GM21619 (cell line): ENCODE measurements at regions not wholly inside any gene's neighbourhood (a gene's known extent, or its start where the extent isn't known, plus 50 kb on each side); places are given as distances from the start of the nearest gene placed in this dataset.
"Not testable (repeated sequence)": the region's sequence is repeated elsewhere in the genome, so short reads cannot be mapped to it uniquely, and the experiment has no call there.

Experiments used
- ATAC-seq: cut with Tn5 transposase; IDR thresholded peaks from one replicate; pipeline ENCODE4 v1.9.1; 2021; ENCODE audit not compliant: unreplicated experiment

DNA sequence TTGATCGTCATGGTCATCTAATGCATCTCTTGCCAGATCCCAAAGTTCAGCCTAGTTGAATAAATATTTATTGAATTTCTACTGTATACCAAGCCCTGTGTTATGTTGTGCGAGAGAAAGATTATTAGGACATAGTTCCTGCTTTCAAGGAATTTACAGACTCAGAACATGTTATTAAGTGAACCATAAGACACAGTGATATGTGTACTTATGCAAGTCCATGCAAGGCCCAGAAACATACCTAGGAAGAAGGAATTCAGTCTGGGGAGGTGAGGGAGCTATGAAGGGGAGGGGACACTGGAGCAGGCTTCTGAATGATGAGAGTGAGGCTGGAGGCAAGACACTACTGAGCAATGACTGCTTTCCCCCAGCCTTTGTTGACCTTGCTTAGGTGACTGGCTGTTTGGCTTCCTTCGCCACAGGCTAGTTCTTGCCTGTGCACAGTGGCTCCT lies 81.4 kb downstream of the ACAA2 start:
- ATAC-seq = no peak

- no peak for ATAC-seq
Observed at GRCh38 chr18:49731421-49731841, 81.9 kb downstream of the ACAA2 start.

- no peak for ATAC-seq
Observed at GRCh38 chr18:49730951-49731391, 82.4 kb downstream of the ACAA2 start.

DNA sequence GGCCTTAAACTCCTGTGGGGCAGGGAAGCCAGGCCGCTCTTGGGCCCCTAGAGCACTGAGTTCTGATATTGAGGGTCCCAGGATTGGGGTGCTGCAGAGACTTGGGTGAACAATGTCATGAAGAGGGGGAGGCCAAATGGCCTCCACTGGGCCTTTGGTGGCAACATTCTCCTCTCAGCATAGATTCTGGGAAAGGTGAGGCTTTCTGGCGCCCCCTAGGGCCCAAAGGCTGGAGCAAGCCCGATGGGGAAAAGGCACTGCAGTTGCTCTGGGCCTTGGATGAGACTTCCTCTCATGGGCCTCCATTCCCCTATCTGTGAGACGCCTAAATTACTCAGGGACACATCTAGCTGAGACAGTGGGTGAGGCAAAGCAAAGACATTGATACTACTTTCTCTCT lies 84.8 kb downstream of the ACAA2 start:
- ATAC-seq = no peak

- ATAC-seq = no peak
Observed at GRCh38 chr18:49727816-49728215, 85.5 kb downstream of the ACAA2 start.

- no peak for ATAC-seq
Observed at GRCh38 chr18:49726675-49726963, 86.7 kb downstream of the ACAA2 start.

- no peak for ATAC-seq
Observed at GRCh38 chr18:49725809-49726674, 87.3 kb downstream of the ACAA2 start.

GRCh38 chr18:49723648-49724180 lies 89.6 kb downstream of the ACAA2 start:
- no peak for ATAC-seq

DNA sequence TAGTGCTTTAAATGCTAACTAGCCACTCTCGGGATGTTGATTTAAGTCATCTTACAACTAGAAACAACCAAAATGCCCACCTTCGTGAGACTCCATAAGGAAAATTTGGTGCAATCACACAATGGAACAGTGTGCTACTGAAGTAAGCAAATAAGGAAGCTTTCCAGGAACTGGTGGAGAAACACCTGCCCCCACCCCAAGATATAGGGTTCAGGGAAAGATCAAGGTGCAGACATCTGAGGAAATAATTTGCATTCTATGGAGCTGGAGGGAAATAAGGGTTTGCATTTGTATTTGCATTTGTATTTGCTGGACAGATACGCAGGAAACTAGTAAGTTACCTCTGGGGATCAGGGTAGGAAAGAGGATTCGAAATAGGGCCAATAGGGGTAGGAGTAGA lies 90.9 kb downstream of the ACAA2 start:
- ATAC-seq = no peak

DNA sequence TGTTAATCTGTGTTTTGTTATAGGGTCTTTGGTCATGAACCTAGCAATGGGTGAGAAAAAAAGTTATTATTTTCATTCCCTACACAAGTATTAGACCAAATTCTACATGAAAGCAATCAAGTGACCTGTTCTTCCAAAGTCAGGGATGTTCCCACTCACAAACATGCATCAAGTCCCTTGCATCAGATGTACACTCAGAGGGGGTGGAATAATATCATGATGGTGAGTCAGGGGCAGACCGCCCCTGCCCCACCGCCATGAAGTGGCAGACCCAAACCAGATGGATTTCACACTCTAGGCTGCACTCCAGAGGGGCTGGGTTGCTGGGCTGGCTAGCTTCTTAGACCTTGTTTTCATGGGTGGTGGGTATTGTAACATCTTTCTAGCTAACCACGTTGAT lies 91.4 kb downstream of the ACAA2 start:
- ATAC-seq = no peak

- not testable (repeated sequence) for ATAC-seq
Observed at GRCh38 chr18:49720944-49721343, 92.4 kb downstream of the ACAA2 start.

GRCh38 chr18:49717617-49718016 lies 95.7 kb downstream of the ACAA2 start:
- ATAC-seq = no peak

DNA sequence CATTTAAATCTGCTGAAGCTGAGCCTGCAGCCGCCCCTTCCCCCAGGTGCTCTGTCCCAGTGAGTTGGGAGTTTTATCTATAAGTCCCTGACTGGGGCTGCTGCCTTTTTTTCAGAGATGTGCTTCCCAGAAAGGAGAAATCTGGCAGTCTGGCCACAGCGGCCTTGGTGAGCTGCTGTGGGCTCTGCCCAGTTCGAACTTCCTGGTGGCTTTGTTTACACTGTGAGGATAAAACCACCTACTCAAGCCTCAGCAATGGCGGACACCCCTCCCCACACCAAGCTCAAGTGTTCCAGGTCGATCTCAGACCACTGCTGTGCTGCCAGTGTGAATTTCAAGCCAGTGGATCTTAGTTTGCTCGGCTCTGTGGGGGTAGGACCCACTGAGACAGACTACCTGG lies 97.3 kb downstream of the ACAA2 start:
- ATAC-seq = no peak

DNA sequence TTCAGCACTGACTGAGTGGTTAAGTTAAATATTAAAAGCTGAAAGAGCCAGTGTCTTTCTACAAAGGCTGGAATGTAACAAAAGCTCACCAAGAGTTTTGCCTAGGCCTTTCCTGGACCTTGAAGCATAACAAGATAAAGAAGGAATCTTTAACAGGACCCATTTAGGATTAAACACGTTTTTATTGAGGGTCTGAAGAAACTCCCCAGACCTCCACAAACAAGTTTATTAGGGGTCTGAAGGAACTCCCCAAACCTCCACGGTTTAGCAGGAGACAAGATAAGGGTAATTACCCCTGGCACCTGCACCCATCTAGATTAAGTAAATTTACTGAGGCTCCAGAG lies 104.0 kb downstream of the ACAA2 start:
- ATAC-seq = no peak

DNA sequence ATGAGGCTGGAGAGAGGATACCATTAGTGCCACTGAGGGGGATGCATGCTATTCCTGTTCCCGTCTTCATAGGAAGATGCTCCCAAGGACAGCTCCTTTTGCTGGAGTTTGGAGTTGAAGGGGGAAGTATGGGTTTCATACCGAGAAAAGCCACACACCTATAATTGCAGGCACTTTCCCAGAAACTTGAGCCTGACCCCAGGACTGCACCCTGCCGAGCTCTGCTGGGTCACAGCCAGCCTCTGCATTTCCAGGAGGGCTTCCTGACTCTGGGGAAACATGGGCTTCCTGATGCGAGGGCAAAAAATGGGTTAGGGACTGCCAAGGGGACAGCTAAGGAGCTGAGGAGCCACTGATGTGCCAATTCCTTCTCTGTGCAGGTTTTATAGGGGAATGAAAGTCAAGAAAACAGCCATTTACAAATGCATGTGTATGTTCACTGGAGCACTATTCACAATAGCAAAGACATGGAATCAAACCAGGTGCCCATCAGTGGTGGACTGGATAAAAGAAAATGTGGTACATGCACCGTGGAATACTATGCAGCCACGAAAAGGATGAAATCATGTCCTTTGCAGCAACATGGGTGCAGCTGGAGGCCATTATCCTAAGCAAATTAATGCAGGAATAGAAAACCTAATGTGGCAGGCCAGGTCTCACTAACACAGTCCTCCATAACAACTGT lies 104.5 kb downstream of the ACAA2 start:
- ATAC-seq = no peak

DNA sequence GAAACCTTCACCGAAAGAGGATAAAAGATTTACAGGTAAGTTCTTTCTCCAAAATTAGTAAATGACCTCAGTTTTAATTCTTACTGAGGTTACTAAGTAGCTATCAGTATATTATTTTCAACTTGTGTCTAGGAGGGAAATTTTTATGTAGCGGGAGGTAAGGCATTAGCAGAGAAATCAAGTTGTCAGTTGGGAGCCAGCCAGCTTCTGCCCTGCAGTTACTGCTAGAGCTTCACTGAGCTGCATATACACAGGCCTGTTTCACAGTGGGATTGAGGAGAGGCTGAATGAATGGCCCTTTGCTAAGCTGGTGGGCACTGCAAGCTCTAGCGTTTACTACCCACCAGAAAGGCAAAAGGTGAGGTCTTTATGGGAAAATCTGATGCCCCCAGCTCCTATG lies 105.7 kb downstream of the ACAA2 start:
- no peak for ATAC-seq

DNA sequence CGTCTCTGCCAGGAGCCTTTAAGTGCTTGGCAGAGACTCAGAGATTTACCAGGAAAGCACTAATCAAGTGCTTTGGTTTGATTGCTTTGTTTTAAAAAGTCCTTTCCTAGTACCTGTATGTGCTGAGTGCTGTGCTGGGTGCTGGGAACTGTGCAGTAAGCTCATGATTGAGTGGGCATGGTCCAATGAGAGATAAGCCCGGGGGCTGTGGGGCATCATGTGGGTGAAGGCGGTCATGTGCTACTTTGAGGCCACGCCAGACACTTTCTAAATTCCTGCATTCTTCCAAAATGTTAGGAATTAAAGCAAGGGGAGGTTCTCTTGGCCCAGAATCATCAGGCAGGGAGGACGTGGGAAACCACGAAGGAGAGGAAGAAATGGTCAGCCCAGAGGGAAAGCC lies 109.0 kb downstream of the ACAA2 start:
- no peak for ATAC-seq

GRCh38 chr18:49701190-49701589 lies 112.1 kb downstream of the ACAA2 start:
- ATAC-seq = no peak

- ATAC-seq = no peak
Observed at GRCh38 chr18:49699303-49699702, 114.0 kb downstream of the ACAA2 start.

DNA sequence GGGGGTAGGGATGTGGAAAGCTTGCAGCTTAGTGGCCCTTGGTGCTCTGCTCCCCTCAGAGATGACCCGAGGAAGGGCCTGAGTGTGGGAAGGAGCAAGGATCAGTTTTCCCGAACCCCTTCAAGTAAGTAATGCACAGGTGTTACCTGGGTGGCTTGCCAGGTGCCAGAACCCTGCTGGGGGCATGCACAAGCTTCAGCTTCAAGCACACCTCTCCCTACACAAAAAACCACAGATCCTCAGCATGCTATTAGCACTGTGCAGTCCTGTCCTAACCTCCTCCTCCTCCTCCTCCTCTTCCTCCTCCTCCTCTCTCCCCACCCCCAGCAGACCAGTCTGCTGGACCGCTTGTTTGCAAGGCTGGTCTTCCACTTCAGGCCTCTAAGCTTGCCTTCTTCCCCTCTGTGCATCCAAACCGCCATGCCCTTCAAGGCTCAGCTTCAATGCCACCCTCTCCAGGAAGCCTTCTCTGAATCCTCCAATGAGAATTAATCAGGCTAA lies 114.8 kb downstream of the ACAA2 start:
- ATAC-seq = no peak

- no peak for ATAC-seq
Observed at GRCh38 chr18:49697757-49698524, 115.4 kb downstream of the ACAA2 start.
